Cardiac fibroblast (primary cell): ENCODE measurements at regions not wholly inside any gene's neighbourhood (a gene's known extent, or its start where the extent isn't known, plus 50 kb on each side); places are given as distances from the start of the nearest gene placed in this dataset.
A peak's percentile ranks its signal among the peaks of the same experiment; 100 is the strongest.

Source experiments
- DNase-seq, 2 donors: peaks; one replicate each; pipeline versions ENCODE4 v3.0.0 to v3.0.0-alpha.2; 2010; ENCODE audit warnings: low read depth in 2 of 2
- H3K4me3 ChIP-seq, 2 donors: replicated peaks in 1 of 2; 1 replicate in 1 of 2; 2 replicates in 1 of 2; pipeline ENCODE4 v1.5.1; 2011; ENCODE audit warnings: low read depth in 2 of 2, low read length in 2 of 2, mild to moderate bottlenecking in 2 of 2, moderate library complexity in 1 of 2
- CTCF ChIP-seq: IDR thresholded peaks from one replicate; pipeline ENCODE4 v1.5.1; 2011; ENCODE audit warnings: low read depth, mild to moderate bottlenecking, low read length, inconsistent platforms

DNA sequence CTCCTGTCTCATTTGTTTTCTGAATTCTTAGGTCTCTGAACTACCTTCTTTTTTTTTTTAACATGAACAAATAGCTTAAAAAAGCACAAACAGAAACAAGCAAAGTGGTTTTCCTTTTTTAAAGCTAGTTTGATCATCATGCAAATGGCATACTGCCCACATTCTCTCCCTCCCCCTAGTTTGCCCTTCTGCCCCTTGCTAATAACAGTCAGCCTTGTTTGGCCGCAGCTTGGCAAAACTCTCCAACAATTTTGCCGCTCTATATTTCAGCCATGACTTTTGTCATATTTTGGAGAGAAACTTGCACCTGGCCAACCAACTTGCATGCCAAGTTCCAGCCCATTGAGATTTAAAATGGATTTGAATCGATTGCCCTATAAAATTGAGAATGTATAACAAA, 666.0 kb upstream of the NR2F2 start:
- TF ChIP-seq CTCF: no peak
- DNase-seq: no peak
- H3K4me3 ChIP-seq: no peak overlapping the region

DNA sequence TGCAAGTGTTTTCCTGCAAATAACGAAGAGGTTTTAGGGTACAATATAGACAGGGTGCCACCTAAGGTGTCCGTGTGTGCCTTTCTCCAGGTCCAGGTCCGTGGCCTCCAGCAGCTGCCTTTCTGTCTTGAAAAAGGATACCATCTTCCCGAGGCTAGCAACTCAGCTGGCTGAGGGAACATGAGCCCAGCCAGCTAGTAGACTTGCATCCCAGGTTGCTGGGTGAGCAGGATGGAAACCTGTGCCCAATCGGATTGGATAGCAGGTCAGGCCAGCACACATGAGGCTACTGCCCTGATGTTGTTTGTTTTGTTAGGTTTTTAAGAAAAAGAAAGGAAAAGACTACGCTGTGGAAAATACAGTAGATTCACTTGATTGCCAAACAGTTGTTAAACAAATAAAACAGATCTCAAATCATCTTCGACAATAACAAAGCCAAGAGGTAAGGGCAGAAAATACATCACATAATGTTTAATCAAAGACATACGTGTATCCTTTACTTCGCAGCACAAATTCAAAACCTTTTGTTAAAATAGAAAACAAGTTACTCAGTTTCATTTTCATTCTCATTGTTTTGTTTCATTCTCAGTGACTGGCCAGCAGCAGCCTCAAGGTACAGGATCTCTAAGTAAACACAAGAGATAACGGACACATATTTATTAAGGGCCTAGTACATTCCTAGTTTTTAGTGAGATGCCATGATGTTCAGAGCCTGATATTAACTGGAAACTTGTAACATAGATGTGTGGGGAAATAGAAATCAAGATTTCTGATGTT, 661.2 kb upstream of the NR2F2 start:
- peak; percentile 29 to 31 for DNase-seq
- peak overlapping the region in 1 of 2 donors; percentile 19 for H3K4me3 ChIP-seq
- TF ChIP-seq CTCF: no peak

- no peak for TF ChIP-seq CTCF
Measured at GRCh38 chr15:95674031-95674430, 656.5 kb upstream of the NR2F2 start.

GRCh38 chr15:95676500-95676899, 654.0 kb upstream of the NR2F2 start:
- DNase-seq: no peak
- no peak overlapping the region for H3K4me3 ChIP-seq
- TF ChIP-seq CTCF: no peak

More at GRCh38 chr15:95674031-95674430, 656.5 kb upstream of the NR2F2 start:
- no peak overlapping the region for H3K4me3 ChIP-seq
- no peak for DNase-seq

DNA sequence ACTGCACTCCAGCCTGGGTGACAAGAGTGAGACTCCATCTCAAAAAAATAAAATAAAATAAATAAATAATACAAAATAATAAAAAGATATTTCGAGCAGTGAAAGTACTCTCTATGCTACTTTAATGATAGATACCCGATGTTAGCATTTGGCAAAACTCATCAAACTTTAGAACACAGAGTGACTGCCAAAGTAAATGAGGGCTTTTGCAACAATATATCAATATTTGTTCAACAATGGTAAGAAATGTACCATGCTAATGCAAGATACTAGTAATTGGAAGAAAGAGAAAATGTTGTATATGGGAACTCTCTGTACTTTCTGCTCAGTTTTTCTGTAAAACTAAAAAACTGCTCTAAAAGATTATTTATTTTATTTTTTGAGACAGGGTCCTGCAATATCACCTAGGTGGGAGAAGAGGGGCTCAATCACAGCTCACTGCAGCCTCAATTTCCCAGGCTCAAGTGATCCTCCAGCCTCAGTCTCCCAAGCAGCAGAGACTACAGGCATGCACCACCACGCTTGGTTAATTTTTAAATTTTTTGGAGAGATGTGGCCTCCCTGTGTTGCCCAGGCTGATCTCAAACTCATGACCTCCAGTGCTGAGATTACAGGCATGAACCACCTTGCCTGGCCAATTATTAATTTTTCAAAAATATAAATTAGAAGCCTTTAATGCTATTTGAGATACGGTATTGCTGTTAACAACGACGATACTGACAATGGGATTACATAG, 650.5 kb upstream of the NR2F2 start:
- no peak overlapping the region for H3K4me3 ChIP-seq
- DNase-seq: no peak
- TF ChIP-seq CTCF: no peak

- no peak for TF ChIP-seq CTCF
- DNase-seq: no peak
Measured at GRCh38 chr15:95680728-95681127, 649.8 kb upstream of the NR2F2 start.

More at GRCh38 chr15:95680728-95681127, 649.8 kb upstream of the NR2F2 start:
- no peak overlapping the region for H3K4me3 ChIP-seq
